CD8-positive, alpha-beta memory T cell (primary cell): ENCODE measurements at regions not wholly inside any gene's neighbourhood (a gene's known extent, or its start where the extent isn't known, plus 50 kb on each side); places are given as distances from the start of the nearest gene placed in this dataset.

Source experiments
- CTCF ChIA-PET: fragments of 350-600 bp; sonication (Branson Sonifier 250); formaldehyde crosslinking; loops from one replicate; lab custom pipeline; 2021; ENCODE audit warnings: antibody characterized with exemption; lab: Charles Lee
- POLR2A ChIA-PET: fragments of 350-600 bp; sonication (Branson Sonifier 250); formaldehyde crosslinking; loops from one replicate; lab custom pipeline; 2021; ENCODE audit warnings: antibody characterized with exemption; lab: Charles Lee
- DNase-seq, 5 donors: peaks; one replicate each; pipeline versions ENCODE4 v3.0.0 to v3.0.0-alpha.2; 2020 to 2022; ENCODE audit warnings: mixed read lengths in 1 of 5
- H3K27ac ChIP-seq: one replicate; pipeline ENCODE4 v1.7.0; 2013; ENCODE audit warnings: low read depth, mild to moderate bottlenecking, low read length, moderate library complexity
- H3K27me3 ChIP-seq: 2 replicates; pipeline ENCODE4 v1.7.0; 2013; ENCODE audit warnings: low read length, mild to moderate bottlenecking; ENCODE audit not compliant: insufficient read depth, poor library complexity, severe bottlenecking
- H3K36me3 ChIP-seq: 2 replicates; pipeline ENCODE4 v1.7.0; 2013; ENCODE audit warnings: mild to moderate bottlenecking, low read length, moderate library complexity; ENCODE audit not compliant: insufficient read depth
- H3K4me1 ChIP-seq: 2 replicates; pipeline ENCODE4 v1.7.0; 2013; ENCODE audit warnings: mild to moderate bottlenecking, low read length, moderate library complexity; ENCODE audit not compliant: insufficient read depth
- H3K4me3 ChIP-seq: 2 replicates; pipeline ENCODE4 v1.7.0; 2013; ENCODE audit warnings: mild to moderate bottlenecking, low read length
- H3K9me3 ChIP-seq: 2 replicates; pipeline ENCODE4 v1.7.0; 2013; ENCODE audit warnings: mild to moderate bottlenecking, low read length
- H3K27ac Mint-ChIP-seq, 8 donors: one replicate each; pipeline ENCODE4 v1.8.0; 2020 to 2021; ENCODE audit warnings: mixed read lengths in 8 of 8, mild to moderate bottlenecking in 6 of 8, inconsistent platforms in 3 of 8, moderate library complexity in 3 of 8
- H3K27me3 Mint-ChIP-seq, 2 donors: one replicate each; pipeline ENCODE4 v1.8.0; 2020 to 2021; ENCODE audit warnings: mixed read lengths in 2 of 2, mild to moderate bottlenecking in 1 of 2, moderate library complexity in 1 of 2
- H3K36me3 Mint-ChIP-seq, 3 donors: one replicate each; pipeline ENCODE4 v1.8.0; 2020 to 2021; ENCODE audit warnings: mixed read lengths in 3 of 3, inconsistent platforms in 1 of 3, mild to moderate bottlenecking in 1 of 3
- H3K4me1 Mint-ChIP-seq, 3 donors: one replicate each; pipeline ENCODE4 v1.8.0; 2020 to 2021; ENCODE audit warnings: mixed read lengths in 3 of 3, inconsistent platforms in 1 of 3, mild to moderate bottlenecking in 1 of 3
- H3K4me3 Mint-ChIP-seq, 7 donors: one replicate each; pipeline ENCODE4 v1.8.0; 2020 to 2021; ENCODE audit warnings: mixed read lengths in 7 of 7, mild to moderate bottlenecking in 6 of 7, moderate library complexity in 4 of 7, inconsistent platforms in 2 of 7
- H3K9me3 Mint-ChIP-seq, 5 donors: one replicate each; pipeline ENCODE4 v1.8.0; 2020 to 2022; ENCODE audit warnings: mixed read lengths in 5 of 5, mild to moderate bottlenecking in 3 of 5, moderate library complexity in 2 of 5, inconsistent platforms in 1 of 5

- Histone ChIP-seq H3K27me3 (no peaks in the 10 kb centered on the region), H3K4me3 (no peak overlapping the region), H3K4me1 (no peaks in the 10 kb centered on the region), H3K36me3 (no peaks in the 10 kb centered on the region), H3K9me3 (no peaks in the 10 kb centered on the region), H3K27ac (no peak overlapping the region)
- Mint-ChIP-seq H3K4me1 (no peaks in the 10 kb centered on the region), H3K9me3 (peaks cover 0 to 7% (median 4%) of the 10 kb centered on the region in 5 donors), H3K27me3 (peaks cover 10 to 15% of the 10 kb centered on the region in 2 donors), H3K36me3 (no peaks in the 10 kb centered on the region), H3K4me3 (no peak overlapping the region), H3K27ac (peak overlapping the region in 1 of 8 donors; percentile 4)
- DNase-seq: no peak
- CTCF ChIA-PET: no interaction called here
- POLR2A ChIA-PET: no interaction called here
Observed at GRCh38 chr20:52630138-52630537, 342.0 kb upstream of the TSHZ2 start.

GRCh38 chr20:52624281-52624680 lies 347.9 kb upstream of the TSHZ2 start:
- H3K27me3 Mint-ChIP-seq: peaks cover 7 to 10% of the 10 kb centered on the region in 2 donors
- no peak for DNase-seq
- Histone ChIP-seq H3K27ac (no peak overlapping the region), H3K9me3 (no peaks in the 10 kb centered on the region), H3K4me3 (no peak overlapping the region), H3K36me3 (no peaks in the 10 kb centered on the region), H3K27me3 (no peaks in the 10 kb centered on the region), H3K4me1 (no peaks in the 10 kb centered on the region)
- ChIA-PET POLR2A (no interaction called here), CTCF (no interaction called here)
- no peaks in the 10 kb centered on the region for H3K9me3 Mint-ChIP-seq
- no peak overlapping the region for H3K4me3 Mint-ChIP-seq
- peaks cover 3 to 8% (median 8%) of the 10 kb centered on the region in 3 donors for H3K4me1 Mint-ChIP-seq
- H3K27ac Mint-ChIP-seq: no peak overlapping the region
- H3K36me3 Mint-ChIP-seq: no peaks in the 10 kb centered on the region

GRCh38 chr20:52622081-52622480 lies 350.1 kb upstream of the TSHZ2 start:
- Histone ChIP-seq H3K9me3 (no peaks in the 10 kb centered on the region), H3K27me3 (no peaks in the 10 kb centered on the region), H3K4me1 (no peaks in the 10 kb centered on the region), H3K27ac (no peak overlapping the region), H3K4me3 (no peak overlapping the region), H3K36me3 (no peaks in the 10 kb centered on the region)
- CTCF ChIA-PET: no interaction called here
- Mint-ChIP-seq H3K4me3 (no peak overlapping the region), H3K9me3 (no peaks in the 10 kb centered on the region), H3K27ac (no peak overlapping the region), H3K4me1 (peaks cover 7 to 13% (median 13%) of the 10 kb centered on the region in 3 donors), H3K36me3 (no peaks in the 10 kb centered on the region), H3K27me3 (peaks cover 7 to 13% of the 10 kb centered on the region in 2 donors)
- POLR2A ChIA-PET: no interaction called here
- no peak for DNase-seq

- H3K9me3 Mint-ChIP-seq: no peaks in the 10 kb centered on the region
- POLR2A ChIA-PET: no interaction called here
- no peak overlapping the region for H3K4me3 Mint-ChIP-seq
- no peak for DNase-seq
- no peaks in the 10 kb centered on the region for H3K27me3 ChIP-seq
- H3K9me3 ChIP-seq: no peaks in the 10 kb centered on the region
- H3K36me3 Mint-ChIP-seq: no peaks in the 10 kb centered on the region
- no peaks in the 10 kb centered on the region for H3K36me3 ChIP-seq
- H3K27ac Mint-ChIP-seq: no peak overlapping the region
- no peak overlapping the region for H3K4me3 ChIP-seq
- no peaks in the 10 kb centered on the region for H3K4me1 ChIP-seq
- peaks cover 7 to 17% of the 10 kb centered on the region in 2 donors for H3K27me3 Mint-ChIP-seq
- CTCF ChIA-PET: no interaction called here
- peaks cover 7 to 13% (median 13%) of the 10 kb centered on the region in 3 donors for H3K4me1 Mint-ChIP-seq
- H3K27ac ChIP-seq: no peak overlapping the region
Observed at GRCh38 chr20:52621401-52621800, 350.8 kb upstream of the TSHZ2 start.

GRCh38 chr20:52619671-52620070 lies 352.5 kb upstream of the TSHZ2 start:
- no peaks in the 10 kb centered on the region for H3K27me3 ChIP-seq
- Mint-ChIP-seq H3K4me3 (peak overlapping the region in 2 of 7 donors; percentile 3 to 13), H3K9me3 (no peaks in the 10 kb centered on the region), H3K27ac (peak overlapping the region in 1 of 8 donors; percentile 75), H3K27me3 (peaks cover 4 to 32% of the 10 kb centered on the region in 2 donors), H3K36me3 (peaks cover 0 to 2% (median 0%) of the 10 kb centered on the region in 3 donors), H3K4me1 (peaks cover 7 to 13% (median 13%) of the 10 kb centered on the region in 3 donors)
- H3K9me3 ChIP-seq: no peaks in the 10 kb centered on the region
- H3K27ac ChIP-seq: no peak overlapping the region
- DNase-seq: no peak
- ChIA-PET POLR2A (no interaction called here), CTCF (no interaction called here)
- no peak overlapping the region for H3K4me3 ChIP-seq
- H3K4me1 ChIP-seq: no peaks in the 10 kb centered on the region
- H3K36me3 ChIP-seq: no peaks in the 10 kb centered on the region

GRCh38 chr20:52619101-52619500 lies 353.1 kb upstream of the TSHZ2 start:
- CTCF ChIA-PET: no interaction called here
- DNase-seq: peak in 1 of 5 donors; percentile 0
- Histone ChIP-seq H3K27me3 (no peaks in the 10 kb centered on the region), H3K27ac (no peak overlapping the region), H3K4me3 (no peak overlapping the region), H3K36me3 (no peaks in the 10 kb centered on the region), H3K9me3 (no peaks in the 10 kb centered on the region), H3K4me1 (no peaks in the 10 kb centered on the region)
- H3K36me3 Mint-ChIP-seq: peaks cover 0 to 2% (median 0%) of the 10 kb centered on the region in 3 donors
- no peak overlapping the region for H3K27ac Mint-ChIP-seq
- H3K9me3 Mint-ChIP-seq: no peaks in the 10 kb centered on the region
- peaks cover 4 to 35% of the 10 kb centered on the region in 2 donors for H3K27me3 Mint-ChIP-seq
- POLR2A ChIA-PET: no interaction called here
- peak overlapping the region in 2 of 7 donors; percentile 29 to 43 for H3K4me3 Mint-ChIP-seq
- H3K4me1 Mint-ChIP-seq: peaks cover 7 to 13% (median 13%) of the 10 kb centered on the region in 3 donors

GRCh38 chr20:52616629-52617028 lies 355.5 kb upstream of the TSHZ2 start:
- Mint-ChIP-seq H3K4me1 (peaks cover 7 to 13% (median 13%) of the 10 kb centered on the region in 3 donors), H3K4me3 (no peak overlapping the region), H3K27ac (no peak overlapping the region), H3K36me3 (peaks cover 0 to 2% (median 0%) of the 10 kb centered on the region in 3 donors), H3K9me3 (peaks cover 0 to 2% (median 0%) of the 10 kb centered on the region in 5 donors), H3K27me3 (peaks cover 5 to 43% of the 10 kb centered on the region in 2 donors)
- no peaks in the 10 kb centered on the region for H3K36me3 ChIP-seq
- DNase-seq: no peak
- H3K27ac ChIP-seq: no peak overlapping the region
- POLR2A ChIA-PET: no interaction called here
- CTCF ChIA-PET: no interaction called here
- H3K9me3 ChIP-seq: no peaks in the 10 kb centered on the region
- no peaks in the 10 kb centered on the region for H3K4me1 ChIP-seq
- no peaks in the 10 kb centered on the region for H3K27me3 ChIP-seq
- no peak overlapping the region for H3K4me3 ChIP-seq

GRCh38 chr20:52614051-52614863 lies 357.9 kb upstream of the TSHZ2 start:
- CTCF ChIA-PET: no interaction called here

More at GRCh38 chr20:52614051-52614863, 357.9 kb upstream of the TSHZ2 start:
- DNase-seq: no peak
- Histone ChIP-seq H3K27ac (no peak overlapping the region), H3K4me3 (no peak overlapping the region), H3K27me3 (no peaks in the 10 kb centered on the region), H3K9me3 (no peaks in the 10 kb centered on the region), H3K36me3 (no peaks in the 10 kb centered on the region), H3K4me1 (no peaks in the 10 kb centered on the region)
- POLR2A ChIA-PET: no interaction called here
- Mint-ChIP-seq H3K4me1 (peaks cover 4 to 5% (median 5%) of the 10 kb centered on the region in 3 donors), H3K27me3 (peaks cover 2 to 43% of the 10 kb centered on the region in 2 donors), H3K9me3 (peaks cover 0 to 4% (median 0%) of the 10 kb centered on the region in 5 donors), H3K27ac (no peak overlapping the region), H3K36me3 (peaks cover 0 to 2% (median 0%) of the 10 kb centered on the region in 3 donors), H3K4me3 (no peak overlapping the region)
